Keratinocyte (primary cell): ENCODE measurements at regions not wholly inside any gene's neighbourhood (a gene's known extent, or its start where the extent isn't known, plus 50 kb on each side); places are given as distances from the start of the nearest gene placed in this dataset.

Experiments used
- DNase-seq: peaks from one replicate; pipeline ENCODE4 v3.0.0-alpha.2; 2011; ENCODE audit warnings: low read depth, missing footprints, low spot score
- FAIRE-seq: peaks from 2 replicates; lab custom pipeline; 2011; peaks lifted over from hg19 to GRCh38; lab: Jason Lieb, UNC
- H2AFZ ChIP-seq: 2 replicates; pipeline ENCODE4 v1.6.0; 2012; ENCODE audit warnings: low read length, control low read depth, inconsistent platforms; ENCODE audit not compliant: control insufficient read depth
- H3K27ac ChIP-seq: 2 replicates; pipeline ENCODE4 v1.5.1; 2011; ENCODE audit warnings: low read length; ENCODE audit not compliant: control insufficient read depth, insufficient read depth
- H3K27me3 ChIP-seq: 3 replicates; pipeline ENCODE4 v1.6.0; 2011; ENCODE audit warnings: low read length; ENCODE audit not compliant: control insufficient read depth, insufficient read depth; ENCODE audit errors: extremely low read depth
- H3K36me3 ChIP-seq, 2 experiments: 2 replicates in 1 of 2; 3 replicates in 1 of 2; pipeline ENCODE4 v1.5.1; 2011; ENCODE audit warnings: low read length in 2 of 2, mild to moderate bottlenecking in 1 of 2; ENCODE audit not compliant: control insufficient read depth in 2 of 2, insufficient read depth in 2 of 2; ENCODE audit errors: extremely low read depth in 1 of 2
- H3K4me1 ChIP-seq: 3 replicates; pipeline ENCODE4 v1.5.1; 2011; ENCODE audit warnings: low read length; ENCODE audit not compliant: control insufficient read depth, insufficient read depth; ENCODE audit errors: extremely low read depth
- H3K4me2 ChIP-seq: 3 replicates; pipeline ENCODE4 v1.6.0; 2011; ENCODE audit warnings: low read depth, low read length; ENCODE audit not compliant: control insufficient read depth, insufficient read depth; ENCODE audit errors: extremely low read depth
- H3K4me3 ChIP-seq, 3 experiments: fragments of 200-600 bp in 1 of 3; sonication (generic) in 1 of 3; 2 replicates in 2 of 3; 3 replicates in 1 of 3; pipeline ENCODE4 v1.5.1; 2011 to 2016; ENCODE audit warnings: low read length in 3 of 3, mild to moderate bottlenecking in 3 of 3, control low read depth in 2 of 3, inconsistent platforms in 1 of 3, low read depth in 1 of 3, mixed read lengths in 1 of 3, mixed run types in 1 of 3, moderate library complexity in 1 of 3; ENCODE audit not compliant: control insufficient read depth in 2 of 3, insufficient read depth in 2 of 3; ENCODE audit errors: extremely low read depth in 1 of 3
- H3K79me2 ChIP-seq: 2 replicates; pipeline ENCODE4 v1.6.0; 2012; ENCODE audit warnings: low read length; ENCODE audit not compliant: control insufficient read depth, insufficient read depth
- H3K9ac ChIP-seq: 3 replicates; pipeline ENCODE4 v1.6.0; 2011; ENCODE audit warnings: low read length; ENCODE audit not compliant: control insufficient read depth, insufficient read depth; ENCODE audit errors: extremely low read depth
- H3K9me1 ChIP-seq: 3 replicates; pipeline ENCODE4 v1.6.0; 2011; ENCODE audit warnings: low read length; ENCODE audit not compliant: control insufficient read depth, insufficient read depth; ENCODE audit errors: extremely low read depth
- H3K9me3 ChIP-seq: 2 replicates; pipeline ENCODE4 v1.5.1; 2012; ENCODE audit warnings: low read depth, low read length; ENCODE audit not compliant: control insufficient read depth
- H4K20me1 ChIP-seq: 3 replicates; pipeline ENCODE4 v1.6.0; 2011; ENCODE audit warnings: low read length; ENCODE audit not compliant: control insufficient read depth, insufficient read depth; ENCODE audit errors: extremely low read depth
- EZH2 ChIP-seq: IDR thresholded peaks from one replicate; pipeline ENCODE4 v1.6.1; 2012; ENCODE audit warnings: inconsistent platforms, mild to moderate bottlenecking, low read length, moderate library complexity
- dilution Hi-C: fragments of 300-500 bp; cut with MboI; formaldehyde crosslinking; loops from one replicate; pipeline ENCODE4 v1.7.0; 2020; ENCODE audit warnings: low sequenced_read_pairs; ENCODE audit not compliant: extremely low pct_ligation_motif_present
- TF ChIP-seq, protein P1 (sequence below), 3 experiments: IDR thresholded peaks in 1 of 3; conservative IDR thresholded peaks in 1 of 3; optimal IDR thresholded peaks in 1 of 3; 2 replicates in 2 of 3; 3 replicates in 1 of 3; pipeline versions ENCODE3 to v1.5.1; 2011; ENCODE audit warnings: low read length in 3 of 3, mild to moderate bottlenecking in 3 of 3, moderate library complexity in 2 of 3, control low read depth in 1 of 3, inconsistent platforms in 1 of 3; ENCODE audit not compliant: insufficient read depth in 2 of 3; ENCODE audit errors: extremely low read depth in 1 of 3

DNA sequence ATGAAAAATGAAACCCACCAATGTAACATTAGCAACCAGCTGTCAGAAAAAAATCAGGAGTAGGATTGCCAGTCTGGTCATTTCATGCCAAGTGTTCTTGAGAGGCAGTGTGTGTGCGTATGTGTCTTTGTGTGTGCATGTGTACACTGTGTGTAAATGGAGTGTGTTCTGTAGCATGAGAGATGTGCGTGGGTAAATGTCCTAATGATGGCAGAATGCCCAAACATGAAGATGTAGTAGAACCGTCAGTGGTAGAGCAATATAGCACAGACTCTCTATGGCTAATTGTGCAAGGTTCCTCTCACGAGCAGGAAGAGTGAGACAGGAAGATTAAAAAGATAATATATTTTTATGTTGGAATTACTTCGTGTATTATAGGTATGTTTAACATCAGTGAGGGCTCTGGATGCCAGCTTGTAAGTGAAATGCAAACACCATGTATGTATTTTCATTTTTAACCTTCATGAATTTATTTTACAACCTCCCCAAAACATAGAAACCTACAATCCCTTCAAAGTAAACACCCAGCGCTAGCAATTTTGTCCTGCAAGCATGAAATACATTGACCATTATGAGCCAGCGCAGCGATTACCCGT lies 1038.7 kb downstream of the IGSF11 start:
- Histone ChIP-seq H3K79me2 (no peaks in the 10 kb centered on the region), H3K4me1 (peaks cover 7% of the 10 kb centered on the region), H3K9me3 (no peaks in the 10 kb centered on the region), H2AFZ (no peak overlapping the region), H3K27ac (no peak overlapping the region), H3K4me2 (no peak overlapping the region), H3K4me3 (no peak overlapping the region), H4K20me1 (no peaks in the 10 kb centered on the region), H3K9ac (no peak overlapping the region), H3K9me1 (no peaks in the 10 kb centered on the region), H3K27me3 (peaks cover 10% of the 10 kb centered on the region), H3K36me3 (no peaks in the 10 kb centered on the region)
- DNase-seq: no peak
- TF ChIP-seq, protein P1, sequence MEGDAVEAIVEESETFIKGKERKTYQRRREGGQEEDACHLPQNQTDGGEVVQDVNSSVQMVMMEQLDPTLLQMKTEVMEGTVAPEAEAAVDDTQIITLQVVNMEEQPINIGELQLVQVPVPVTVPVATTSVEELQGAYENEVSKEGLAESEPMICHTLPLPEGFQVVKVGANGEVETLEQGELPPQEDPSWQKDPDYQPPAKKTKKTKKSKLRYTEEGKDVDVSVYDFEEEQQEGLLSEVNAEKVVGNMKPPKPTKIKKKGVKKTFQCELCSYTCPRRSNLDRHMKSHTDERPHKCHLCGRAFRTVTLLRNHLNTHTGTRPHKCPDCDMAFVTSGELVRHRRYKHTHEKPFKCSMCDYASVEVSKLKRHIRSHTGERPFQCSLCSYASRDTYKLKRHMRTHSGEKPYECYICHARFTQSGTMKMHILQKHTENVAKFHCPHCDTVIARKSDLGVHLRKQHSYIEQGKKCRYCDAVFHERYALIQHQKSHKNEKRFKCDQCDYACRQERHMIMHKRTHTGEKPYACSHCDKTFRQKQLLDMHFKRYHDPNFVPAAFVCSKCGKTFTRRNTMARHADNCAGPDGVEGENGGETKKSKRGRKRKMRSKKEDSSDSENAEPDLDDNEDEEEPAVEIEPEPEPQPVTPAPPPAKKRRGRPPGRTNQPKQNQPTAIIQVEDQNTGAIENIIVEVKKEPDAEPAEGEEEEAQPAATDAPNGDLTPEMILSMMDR (optimal IDR thresholded peaks at IDR 0.05 in 1 of 3, IDR thresholded peaks at IDR 0.05 in 1 of 3, conservative IDR thresholded peaks at IDR 0.05 in 1 of 3; ENCODE audit: extremely low read depth in 1 of 3, insufficient read depth in 2 of 3, low read length in 3 of 3): no peak
- no peak for TF ChIP-seq EZH2
- dilution Hi-C loops: no loop called here
- no peak for FAIRE-seq

DNA sequence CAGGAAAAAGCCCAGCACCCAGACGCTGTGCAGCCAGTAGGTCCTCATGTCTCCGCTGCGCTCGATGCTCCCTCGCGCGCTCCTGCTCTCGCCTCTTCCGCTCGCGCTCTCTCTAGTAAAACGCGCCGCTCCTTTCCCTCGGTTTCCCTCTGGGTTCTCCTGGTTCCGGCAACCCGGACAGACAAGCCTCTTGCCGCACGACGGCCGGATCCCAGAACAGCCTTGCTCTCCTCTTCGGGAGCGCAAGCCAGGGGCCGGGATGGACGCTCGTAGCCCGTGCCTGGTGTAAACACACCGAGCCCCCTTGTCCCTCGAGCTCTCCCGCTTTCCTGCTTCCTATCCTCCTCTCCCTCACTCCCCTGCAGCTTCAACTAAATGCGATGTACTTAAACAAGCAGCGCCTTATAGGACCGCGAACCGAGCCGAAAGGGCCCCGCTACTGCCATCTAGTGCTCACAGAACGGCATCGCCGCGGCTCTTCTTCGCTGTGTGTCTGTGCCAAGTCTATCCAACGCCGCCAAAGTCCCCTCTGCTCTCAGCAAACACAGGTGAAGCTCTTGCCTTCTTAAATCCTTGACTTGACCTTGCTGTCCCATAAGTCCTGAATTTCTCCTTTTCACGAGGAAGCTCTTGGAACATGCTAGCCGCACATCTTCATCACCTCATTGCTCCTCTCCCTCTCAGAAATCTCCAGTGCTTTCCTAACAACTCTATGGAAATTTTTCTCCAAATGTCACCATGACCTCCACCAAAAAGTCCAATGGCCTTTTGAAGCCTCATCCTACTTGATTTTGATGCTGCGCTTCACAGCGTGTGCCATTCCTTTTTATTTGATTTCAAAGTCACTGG lies 1037.2 kb downstream of the IGSF11 start:
- Histone ChIP-seq H3K4me1 (peaks cover 7% of the 10 kb centered on the region), H3K9me1 (no peaks in the 10 kb centered on the region), H3K79me2 (no peaks in the 10 kb centered on the region), H4K20me1 (no peaks in the 10 kb centered on the region), H3K36me3 (no peaks in the 10 kb centered on the region), H2AFZ (peak overlapping the region; percentile 78), H3K27ac (no peak overlapping the region), H3K4me3 (peak overlapping the region in 2 of 3 experiments; percentile 32 to 42), H3K9ac (no peak overlapping the region), H3K27me3 (peaks cover 10% of the 10 kb centered on the region), H3K9me3 (no peaks in the 10 kb centered on the region), H3K4me2 (peak overlapping the region; percentile 84)
- DNase-seq: peak; percentile 7
- dilution Hi-C loops: no loop called here
- FAIRE-seq: peak; percentile 13
- TF ChIP-seq EZH2: no peak
- TF ChIP-seq, protein P1 (optimal IDR thresholded peaks at IDR 0.05 in 1 of 3, IDR thresholded peaks at IDR 0.05 in 1 of 3, conservative IDR thresholded peaks at IDR 0.05 in 1 of 3; ENCODE audit: extremely low read depth in 1 of 3, insufficient read depth in 2 of 3, low read length in 3 of 3): peak; percentile 84 to 98 (median 92)
